ENCODE measurements at regions not wholly inside any gene's neighbourhood (a gene's known extent, or its start where the extent isn't known, plus 50 kb on each side); places are given as distances from the start of the nearest gene placed in this dataset.

GRCh38 chr22:47786650-47787290, 1024.3 kb downstream of the TBC1D22A start:
- no peak for TF ChIP-seq ZNF621 (tag by site-specific recombination; IDR thresholded peaks at IDR 0.05)
- no peak for TF ChIP-seq CTCF (tag by site-specific recombination; IDR thresholded peaks at IDR 0.05)
- no peak for TF ChIP-seq HOXC10 (CRISPR knock-in tag; IDR thresholded peaks at IDR 0.05)
